ENCODE measurements at regions not wholly inside any gene's neighbourhood (a gene's known extent, or its start where the extent isn't known, plus 50 kb on each side); places are given as distances from the start of the nearest gene placed in this dataset.

- TF ChIP-seq CTCF (IDR thresholded peaks at IDR 0.05) (no peak), POLR2A (IDR thresholded peaks at IDR 0.05) (no peak)
These were observed 234.8 kb upstream of the ARPP21 start for GRCh38 chr3:35404571-35404970.

All from esophagus squamous epithelium (tissue), 4 donors.